ENCODE measurements at regions not wholly inside any gene's neighbourhood (a gene's known extent, or its start where the extent isn't known, plus 50 kb on each side); places are given as distances from the start of the nearest gene placed in this dataset.

DNA sequence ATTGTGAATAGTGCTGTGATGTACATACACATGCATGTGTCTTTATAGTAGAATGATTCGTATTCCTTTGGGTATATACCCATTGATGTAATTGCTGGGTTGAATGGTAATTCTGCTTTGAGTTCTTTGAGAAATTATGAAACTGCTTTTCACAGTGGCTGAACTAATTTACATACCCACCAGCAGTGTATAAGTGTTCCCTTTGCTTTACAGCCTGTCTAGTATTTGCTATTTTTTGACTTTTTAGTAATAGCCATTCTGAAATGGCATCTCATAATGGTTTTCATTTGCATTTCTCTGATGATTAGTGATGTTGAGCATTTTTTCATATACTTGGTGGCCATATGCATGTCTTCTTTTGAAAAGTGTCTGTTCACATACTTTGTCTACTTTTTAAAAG lies 54.5 kb upstream of the FAM78B start:
- no peaks in the 10 kb centered on the region for H3K36me3 ChIP-seq (ENCODE audit: control insufficient read depth in 2 of 2, extremely low read depth in 1 of 2, insufficient read depth in 2 of 2, low read length in 2 of 2)
- TF ChIP-seq, protein P1, sequence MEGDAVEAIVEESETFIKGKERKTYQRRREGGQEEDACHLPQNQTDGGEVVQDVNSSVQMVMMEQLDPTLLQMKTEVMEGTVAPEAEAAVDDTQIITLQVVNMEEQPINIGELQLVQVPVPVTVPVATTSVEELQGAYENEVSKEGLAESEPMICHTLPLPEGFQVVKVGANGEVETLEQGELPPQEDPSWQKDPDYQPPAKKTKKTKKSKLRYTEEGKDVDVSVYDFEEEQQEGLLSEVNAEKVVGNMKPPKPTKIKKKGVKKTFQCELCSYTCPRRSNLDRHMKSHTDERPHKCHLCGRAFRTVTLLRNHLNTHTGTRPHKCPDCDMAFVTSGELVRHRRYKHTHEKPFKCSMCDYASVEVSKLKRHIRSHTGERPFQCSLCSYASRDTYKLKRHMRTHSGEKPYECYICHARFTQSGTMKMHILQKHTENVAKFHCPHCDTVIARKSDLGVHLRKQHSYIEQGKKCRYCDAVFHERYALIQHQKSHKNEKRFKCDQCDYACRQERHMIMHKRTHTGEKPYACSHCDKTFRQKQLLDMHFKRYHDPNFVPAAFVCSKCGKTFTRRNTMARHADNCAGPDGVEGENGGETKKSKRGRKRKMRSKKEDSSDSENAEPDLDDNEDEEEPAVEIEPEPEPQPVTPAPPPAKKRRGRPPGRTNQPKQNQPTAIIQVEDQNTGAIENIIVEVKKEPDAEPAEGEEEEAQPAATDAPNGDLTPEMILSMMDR (optimal IDR thresholded peaks at IDR 0.05 in 1 of 3, IDR thresholded peaks at IDR 0.05 in 1 of 3, conservative IDR thresholded peaks at IDR 0.05 in 1 of 3; ENCODE audit: extremely low read depth in 1 of 3, insufficient read depth in 2 of 3, low read length in 3 of 3) = no peak
- no peak for TF ChIP-seq EZH2 (IDR thresholded peaks at IDR 0.05; ENCODE audit: low read length)
- no peaks in the 10 kb centered on the region for H3K9me3 ChIP-seq (ENCODE audit: control insufficient read depth, low read depth, low read length)
- no peaks in the 10 kb centered on the region for H3K79me2 ChIP-seq (ENCODE audit: control insufficient read depth, insufficient read depth, low read length)
- no peak overlapping the region for H3K27ac ChIP-seq (ENCODE audit: control insufficient read depth, insufficient read depth, low read length)
- DNase-seq (ENCODE audit: low read depth, low spot score) = no peak
- no peaks in the 10 kb centered on the region for H3K4me1 ChIP-seq (ENCODE audit: control insufficient read depth, extremely low read depth, insufficient read depth, low read length)
- H3K9me1 ChIP-seq (ENCODE audit: control insufficient read depth, extremely low read depth, insufficient read depth, low read length) = no peaks in the 10 kb centered on the region
- dilution Hi-C loops (cut with MboI; ENCODE audit: extremely low pct_ligation_motif_present, low sequenced_read_pairs) = no loop called here
- no peak overlapping the region for H3K4me2 ChIP-seq (ENCODE audit: control insufficient read depth, extremely low read depth, insufficient read depth, low read depth, low read length)
- H3K4me3 ChIP-seq (ENCODE audit: control insufficient read depth in 2 of 3, extremely low read depth in 1 of 3, insufficient read depth in 2 of 3, low read depth in 1 of 3, low read length in 3 of 3) = no peak overlapping the region
- no peak overlapping the region for H3K9ac ChIP-seq (ENCODE audit: control insufficient read depth, extremely low read depth, insufficient read depth, low read length)
- no peak for FAIRE-seq
- H3K27me3 ChIP-seq (ENCODE audit: control insufficient read depth, extremely low read depth, insufficient read depth, low read length) = no peaks in the 10 kb centered on the region
- H2AFZ ChIP-seq (ENCODE audit: control insufficient read depth, low read length) = no peak overlapping the region
- H4K20me1 ChIP-seq (ENCODE audit: control insufficient read depth, extremely low read depth, insufficient read depth, low read length) = no peaks in the 10 kb centered on the region

DNA sequence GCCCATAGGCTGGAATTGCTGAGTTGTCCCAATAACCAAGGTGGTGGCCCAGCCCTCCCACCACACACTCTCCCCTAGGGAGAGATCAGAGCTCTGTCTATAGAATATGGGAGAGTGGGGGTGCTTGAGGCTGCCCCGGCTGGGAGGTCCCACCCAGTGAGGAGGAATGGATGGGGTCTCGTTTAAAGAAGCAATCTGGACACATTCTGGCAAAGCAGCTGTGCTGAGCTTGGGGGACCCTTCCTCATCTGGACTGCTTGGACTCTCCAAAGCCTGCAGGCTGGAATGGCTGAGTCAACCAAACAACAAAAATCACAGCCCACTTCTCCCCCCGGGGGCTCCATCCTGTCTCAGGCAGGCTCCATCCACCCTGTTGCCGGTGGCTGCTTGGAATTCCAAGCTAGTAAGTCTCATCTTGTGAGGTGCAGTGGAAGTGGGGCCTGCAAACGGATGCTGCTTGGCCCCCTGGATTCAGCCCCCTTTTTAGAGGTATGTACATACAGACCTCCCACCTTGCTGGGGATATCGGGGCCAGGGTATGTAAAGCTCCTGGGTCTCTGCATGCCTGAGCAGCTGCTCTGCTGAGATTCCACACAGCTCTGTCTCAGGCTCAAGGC lies 67.1 kb upstream of the FAM78B start:
- FAIRE-seq = no peak

More for the DNA sequence above, 67.1 kb upstream of the FAM78B start:
- no peak overlapping the region for H3K4me2 ChIP-seq (ENCODE audit: control insufficient read depth, extremely low read depth, insufficient read depth, low read depth, low read length)
- H2AFZ ChIP-seq (ENCODE audit: control insufficient read depth, low read length) = no peak overlapping the region
- H4K20me1 ChIP-seq (ENCODE audit: control insufficient read depth, extremely low read depth, insufficient read depth, low read length) = no peaks in the 10 kb centered on the region
- no peaks in the 10 kb centered on the region for H3K27me3 ChIP-seq (ENCODE audit: control insufficient read depth, extremely low read depth, insufficient read depth, low read length)
- no peaks in the 10 kb centered on the region for H3K36me3 ChIP-seq (ENCODE audit: control insufficient read depth in 2 of 2, extremely low read depth in 1 of 2, insufficient read depth in 2 of 2, low read length in 2 of 2)
- H3K4me1 ChIP-seq (ENCODE audit: control insufficient read depth, extremely low read depth, insufficient read depth, low read length) = no peaks in the 10 kb centered on the region
- H3K4me3 ChIP-seq (ENCODE audit: control insufficient read depth in 2 of 3, extremely low read depth in 1 of 3, insufficient read depth in 2 of 3, low read depth in 1 of 3, low read length in 3 of 3) = no peak overlapping the region
- dilution Hi-C loops (cut with MboI; ENCODE audit: extremely low pct_ligation_motif_present, low sequenced_read_pairs) = no loop called here
- no peaks in the 10 kb centered on the region for H3K9me1 ChIP-seq (ENCODE audit: control insufficient read depth, extremely low read depth, insufficient read depth, low read length)
- H3K79me2 ChIP-seq (ENCODE audit: control insufficient read depth, insufficient read depth, low read length) = no peaks in the 10 kb centered on the region
- no peak for DNase-seq (ENCODE audit: low read depth, low spot score)
- peaks cover 4% of the 10 kb centered on the region for H3K9me3 ChIP-seq (ENCODE audit: control insufficient read depth, low read depth, low read length)
- TF ChIP-seq, protein P1 (optimal IDR thresholded peaks at IDR 0.05 in 1 of 3, IDR thresholded peaks at IDR 0.05 in 1 of 3, conservative IDR thresholded peaks at IDR 0.05 in 1 of 3; ENCODE audit: extremely low read depth in 1 of 3, insufficient read depth in 2 of 3, low read length in 3 of 3) = no peak
- no peak for TF ChIP-seq EZH2 (IDR thresholded peaks at IDR 0.05; ENCODE audit: low read length)
- H3K27ac ChIP-seq (ENCODE audit: control insufficient read depth, insufficient read depth, low read length) = no peak overlapping the region
- H3K9ac ChIP-seq (ENCODE audit: control insufficient read depth, extremely low read depth, insufficient read depth, low read length) = no peak overlapping the region
